CD14-positive monocyte (primary cell): ENCODE measurements at regions not wholly inside any gene's neighbourhood (a gene's known extent, or its start where the extent isn't known, plus 50 kb on each side); places are given as distances from the start of the nearest gene placed in this dataset.

Source experiments
- DNase-seq, 3 donors: peaks; one replicate each; pipeline ENCODE4 v3.0.0-alpha.2; 2011 to 2022
- H2AFZ ChIP-seq: 2 replicates; pipeline ENCODE4 v1.6.0; 2012; ENCODE audit warnings: mild to moderate bottlenecking, low read depth, low read length, inconsistent platforms; ENCODE audit not compliant: insufficient read depth, poor library complexity, severe bottlenecking
- H3K27ac ChIP-seq, 2 donors: 1 replicate in 1 of 2; 2 replicates in 1 of 2; pipeline ENCODE4 v1.5.1; 2012 to 2013; ENCODE audit warnings: low read length in 2 of 2, control low read depth in 1 of 2, inconsistent platforms in 1 of 2, low read depth in 1 of 2, mild to moderate bottlenecking in 1 of 2
- H3K27me3 ChIP-seq, 2 donors: one replicate each; pipeline versions ENCODE4 v1.6.0 to v1.6.1; 2011 to 2013; ENCODE audit warnings: low read length in 2 of 2; ENCODE audit not compliant: control insufficient read depth in 2 of 2, insufficient read depth in 2 of 2
- H3K36me3 ChIP-seq, 2 donors: replicated peaks in 1 of 2; 1 replicate in 1 of 2; 2 replicates in 1 of 2; pipeline versions ENCODE4 v1.5.1 to v1.6.1; 2012 to 2013; ENCODE audit warnings: low read length in 2 of 2, control low read depth in 1 of 2, inconsistent platforms in 1 of 2, mild to moderate bottlenecking in 1 of 2; ENCODE audit not compliant: insufficient read depth in 2 of 2, control insufficient read depth in 1 of 2
- H3K4me1 ChIP-seq, 2 donors: 1 replicate in 1 of 2; 2 replicates in 1 of 2; pipeline versions ENCODE4 v1.5.1 to v1.6.1; 2012 to 2013; ENCODE audit warnings: low read length in 2 of 2, control low read depth in 1 of 2, inconsistent platforms in 1 of 2, mild to moderate bottlenecking in 1 of 2, moderate library complexity in 1 of 2; ENCODE audit not compliant: insufficient read depth in 2 of 2, control insufficient read depth in 1 of 2
- H3K4me2 ChIP-seq: replicated peaks from 2 replicates; pipeline ENCODE3; 2012; ENCODE audit warnings: low read length, moderate library complexity, mild to moderate bottlenecking; ENCODE audit not compliant: poor library complexity, severe bottlenecking; ENCODE audit errors: extremely low read depth
- H3K4me3 ChIP-seq, 3 experiments: fragments of 200-600 bp in 1 of 3; sonication (generic) in 1 of 3; replicated peaks in 1 of 3; 1 replicate in 2 of 3; 2 replicates in 1 of 3; pipeline ENCODE4 v1.5.1; 2011 to 2013; ENCODE audit warnings: low read length in 3 of 3, mild to moderate bottlenecking in 3 of 3, control low read depth in 2 of 3, low read depth in 2 of 3, inconsistent platforms in 1 of 3, moderate library complexity in 1 of 3
- H3K79me2 ChIP-seq: 2 replicates; pipeline ENCODE4 v1.6.0; 2012; ENCODE audit warnings: mild to moderate bottlenecking, control low read depth, inconsistent platforms, low read length, moderate library complexity; ENCODE audit not compliant: insufficient read depth
- H3K9ac ChIP-seq: 2 replicates; pipeline ENCODE4 v1.6.0; 2017; ENCODE audit warnings: low read length, mild to moderate bottlenecking; ENCODE audit not compliant: insufficient read depth, poor library complexity, severe bottlenecking
- H3K9me3 ChIP-seq, 2 donors: replicated peaks in 1 of 2; 1 replicate in 1 of 2; 2 replicates in 1 of 2; pipeline versions ENCODE4 v1.5.1 to v1.6.1; 2012 to 2013; ENCODE audit warnings: low read length in 2 of 2, control low read depth in 1 of 2; ENCODE audit not compliant: control insufficient read depth in 1 of 2, insufficient read depth in 1 of 2
- H4K20me1 ChIP-seq: 2 replicates; pipeline ENCODE4 v1.6.0; 2012; ENCODE audit warnings: mild to moderate bottlenecking, low read length, control low read depth, moderate library complexity; ENCODE audit not compliant: insufficient read depth
- H3K27ac Mint-ChIP-seq, 7 donors: one replicate each; pipeline ENCODE4 v1.8.0; 2020; ENCODE audit warnings: mild to moderate bottlenecking in 7 of 7, mixed read lengths in 7 of 7, moderate library complexity in 6 of 7, inconsistent platforms in 2 of 7
- H3K27me3 Mint-ChIP-seq, 3 donors: one replicate each; pipeline ENCODE4 v1.8.0; 2021 to 2022; ENCODE audit warnings: low read depth in 3 of 3, mild to moderate bottlenecking in 3 of 3, mixed read lengths in 3 of 3, moderate library complexity in 3 of 3, inconsistent platforms in 1 of 3
- H3K36me3 Mint-ChIP-seq, 2 donors: one replicate each; pipeline ENCODE4 v1.8.0; 2020; ENCODE audit warnings: mixed read lengths in 2 of 2, inconsistent platforms in 1 of 2, mild to moderate bottlenecking in 1 of 2
- H3K4me1 Mint-ChIP-seq: one replicate; pipeline ENCODE4 v1.8.0; 2020; ENCODE audit warnings: mild to moderate bottlenecking, mixed read lengths
- H3K4me3 Mint-ChIP-seq, 2 donors: one replicate each; pipeline ENCODE4 v1.8.0; 2020; ENCODE audit warnings: mild to moderate bottlenecking in 2 of 2, mixed read lengths in 2 of 2, moderate library complexity in 1 of 2
- H3K9me3 Mint-ChIP-seq, 7 donors: one replicate each; pipeline ENCODE4 v1.8.0; 2020 to 2022; ENCODE audit warnings: mixed read lengths in 7 of 7, mild to moderate bottlenecking in 6 of 7, moderate library complexity in 6 of 7, inconsistent platforms in 2 of 7
- CTCF ChIP-seq: fragments of 200-600 bp; IDR thresholded peaks from one replicate; pipeline ENCODE4 v1.8.0; 2022; ENCODE audit warnings: antibody characterized with exemption, mild to moderate bottlenecking
- WGBS: methylation state at CpG from one replicate; pipeline ENCODE4 v1.1.5; 2013; ENCODE audit warnings: missing lambda C conversion rate; ENCODE audit not compliant: insufficient coverage; 5-methylcytosine and 5-hydroxymethylcytosine counted together
- intact Hi-C, 2 donors: fragments of 100-400 bp; cut with micrococcal nuclease; formaldehyde crosslinking; loops; one replicate each; pipeline versions ENCODE4 v1.15.0 to v1.15.1; 2023

DNA sequence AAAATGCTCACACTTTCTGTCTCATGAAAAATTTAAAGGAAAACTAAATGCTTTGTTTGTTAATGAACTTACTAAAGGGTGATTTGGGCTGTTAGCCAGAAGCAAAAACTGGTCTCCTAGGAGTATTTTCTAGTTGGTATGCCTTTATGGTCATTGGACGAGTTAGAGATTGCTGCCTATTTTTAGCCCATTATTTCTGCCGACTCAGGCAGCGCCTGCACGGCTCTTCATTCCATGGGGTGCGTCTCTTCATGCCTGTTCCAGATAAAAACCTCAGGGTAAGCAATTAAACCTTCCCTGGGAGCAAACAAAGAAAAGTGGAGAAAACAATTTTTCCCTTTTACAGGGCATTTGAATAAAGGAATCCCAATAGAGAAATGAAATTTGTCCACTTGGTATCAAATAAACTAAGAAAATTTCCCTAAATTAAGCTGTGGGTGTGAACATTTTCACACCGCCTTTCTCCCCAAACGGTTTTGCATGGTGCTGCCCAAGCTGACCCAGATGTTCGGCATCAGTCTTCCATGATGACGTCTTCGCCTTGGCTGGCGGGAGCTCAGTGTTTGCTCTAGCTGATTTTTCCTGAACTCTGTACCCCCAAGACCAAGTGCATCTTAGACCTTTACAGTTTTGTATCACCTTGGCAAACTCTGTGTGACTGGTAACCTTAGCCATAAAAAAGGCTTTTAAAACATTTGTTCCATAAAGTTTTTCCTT lies 61.7 kb upstream of the ADGRG2 start:
- Histone ChIP-seq H3K79me2 (no peaks in the 10 kb centered on the region), H2AFZ (no peak overlapping the region), H3K27ac (no peak overlapping the region), H3K9ac (no peak overlapping the region), H3K4me1 (no peaks in the 10 kb centered on the region), H3K4me2 (no peak overlapping the region), H3K4me3 (no peak overlapping the region), H4K20me1 (no peaks in the 10 kb centered on the region), H3K36me3 (no peaks in the 10 kb centered on the region), H3K27me3 (no peaks in the 10 kb centered on the region), H3K9me3 (no peaks in the 10 kb centered on the region)
- H3K27ac Mint-ChIP-seq, result no peak overlapping the region
- 84% methylated on average over 9 of the region's 11 CpGs for WGBS
- peaks cover 0 to 5% (median 2%) of the 10 kb centered on the region in 3 donors for H3K27me3 Mint-ChIP-seq
- no peaks in the 10 kb centered on the region for H3K9me3 Mint-ChIP-seq
- H3K36me3 Mint-ChIP-seq, result no peaks in the 10 kb centered on the region
- intact Hi-C loops, result no loop called here
- TF ChIP-seq CTCF, result no peak
- no peak overlapping the region for H3K4me3 Mint-ChIP-seq
- no peaks in the 10 kb centered on the region for H3K4me1 Mint-ChIP-seq
- no peak for DNase-seq

- intact Hi-C loops, result no loop called here
- no peak for DNase-seq
- Mint-ChIP-seq H3K27ac (no peak overlapping the region), H3K27me3 (peaks cover 3 to 5% (median 4%) of the 10 kb centered on the region in 3 donors), H3K4me1 (no peaks in the 10 kb centered on the region), H3K9me3 (peaks cover 0 to 1% (median 0%) of the 10 kb centered on the region in 7 donors), H3K4me3 (no peak overlapping the region), H3K36me3 (no peaks in the 10 kb centered on the region)
- Histone ChIP-seq H2AFZ (no peak overlapping the region), H3K9me3 (no peaks in the 10 kb centered on the region), H3K4me1 (no peaks in the 10 kb centered on the region), H3K9ac (no peak overlapping the region), H3K36me3 (no peaks in the 10 kb centered on the region), H3K4me2 (no peak overlapping the region), H3K27me3 (no peaks in the 10 kb centered on the region), H3K79me2 (no peaks in the 10 kb centered on the region), H3K4me3 (no peak overlapping the region), H3K27ac (no peak overlapping the region), H4K20me1 (no peaks in the 10 kb centered on the region)
- no peak for TF ChIP-seq CTCF
- no CpG with 5 or more reads among the region's 3 CpGs for WGBS
Measured at GRCh38 chrX:19188566-19188965, 66.3 kb upstream of the ADGRG2 start.
